ENCODE measurements at regions not wholly inside any gene's neighbourhood (a gene's known extent, or its start where the extent isn't known, plus 50 kb on each side); places are given as distances from the start of the nearest gene placed in this dataset.

DNA sequence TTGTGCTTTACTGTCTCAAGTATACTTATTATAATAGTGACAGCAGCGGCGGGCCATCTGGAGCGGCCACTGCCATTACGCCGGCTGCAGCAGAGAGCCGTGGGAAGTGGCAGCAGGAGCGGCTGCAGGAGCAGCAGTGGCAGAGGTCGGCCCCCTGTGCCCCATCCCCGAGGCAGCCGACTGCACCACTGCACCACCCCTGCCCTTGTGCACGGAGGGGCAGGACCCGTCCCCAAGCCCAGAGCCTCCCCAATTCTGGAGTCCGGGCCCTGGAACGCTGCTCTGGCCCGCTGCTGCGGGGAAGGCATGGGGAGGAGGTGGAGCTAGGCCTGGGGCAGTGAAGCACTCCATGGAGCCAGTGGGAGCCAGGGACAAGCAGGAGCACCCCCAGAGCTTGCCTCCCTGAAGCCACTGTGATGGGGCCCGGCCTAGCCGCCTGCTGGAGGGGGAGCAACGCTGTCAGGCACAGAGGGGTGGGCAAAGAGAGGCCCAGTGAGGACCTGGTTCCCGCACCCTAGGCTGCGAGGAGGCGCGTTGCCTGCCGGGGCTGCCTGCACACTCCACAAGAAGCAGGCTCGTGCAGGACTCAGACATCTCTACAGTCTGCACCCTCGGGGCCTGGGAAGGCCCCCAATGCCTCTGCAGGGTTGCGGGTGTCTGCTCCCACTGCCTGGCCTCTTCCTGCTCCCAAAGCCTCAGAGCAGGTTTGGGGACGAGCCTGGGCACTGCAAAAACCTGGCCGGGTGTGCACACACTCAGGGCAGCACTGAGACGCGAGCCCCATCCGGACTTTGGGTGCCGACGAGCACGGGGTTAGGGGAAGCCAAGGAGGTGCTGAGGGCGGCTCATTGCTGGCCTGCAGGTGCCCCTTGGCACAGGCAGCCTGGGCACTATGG is 74.2 kb upstream of the RASSF8 start:
- TF ChIP-seq, protein P1, sequence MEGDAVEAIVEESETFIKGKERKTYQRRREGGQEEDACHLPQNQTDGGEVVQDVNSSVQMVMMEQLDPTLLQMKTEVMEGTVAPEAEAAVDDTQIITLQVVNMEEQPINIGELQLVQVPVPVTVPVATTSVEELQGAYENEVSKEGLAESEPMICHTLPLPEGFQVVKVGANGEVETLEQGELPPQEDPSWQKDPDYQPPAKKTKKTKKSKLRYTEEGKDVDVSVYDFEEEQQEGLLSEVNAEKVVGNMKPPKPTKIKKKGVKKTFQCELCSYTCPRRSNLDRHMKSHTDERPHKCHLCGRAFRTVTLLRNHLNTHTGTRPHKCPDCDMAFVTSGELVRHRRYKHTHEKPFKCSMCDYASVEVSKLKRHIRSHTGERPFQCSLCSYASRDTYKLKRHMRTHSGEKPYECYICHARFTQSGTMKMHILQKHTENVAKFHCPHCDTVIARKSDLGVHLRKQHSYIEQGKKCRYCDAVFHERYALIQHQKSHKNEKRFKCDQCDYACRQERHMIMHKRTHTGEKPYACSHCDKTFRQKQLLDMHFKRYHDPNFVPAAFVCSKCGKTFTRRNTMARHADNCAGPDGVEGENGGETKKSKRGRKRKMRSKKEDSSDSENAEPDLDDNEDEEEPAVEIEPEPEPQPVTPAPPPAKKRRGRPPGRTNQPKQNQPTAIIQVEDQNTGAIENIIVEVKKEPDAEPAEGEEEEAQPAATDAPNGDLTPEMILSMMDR (conservative IDR thresholded peaks at IDR 0.05; ENCODE audit: low read length): no peak
- TF ChIP-seq EZH2phosphoT487 (IDR thresholded peaks at IDR 0.05; ENCODE audit: borderline replicate concordance): no peak

All from Loucy (cell line).